HEK293 (cell line): ENCODE measurements at regions not wholly inside any gene's neighbourhood (a gene's known extent, or its start where the extent isn't known, plus 50 kb on each side); places are given as distances from the start of the nearest gene placed in this dataset.

Source experiments
- CTCF ChIA-PET: fragments of 350-600 bp; formaldehyde crosslinking; extraction: SDS; loops from one replicate; lab custom pipeline; 2021; ENCODE audit warnings: antibody characterized with exemption; lab: Yijun Ruan, JAX
- POLR2A ChIA-PET: fragments of 300-600 bp; formaldehyde crosslinking; extraction: SDS; loops from one replicate; lab custom pipeline; 2020; ENCODE audit warnings: antibody characterized with exemption, inconsistent platforms; lab: Yijun Ruan, JAX
- H3K27ac ChIP-seq: fragments of 200-500 bp; sonication (Bioruptor generic); 2 replicates; pipeline ENCODE4 v1.5.1; 2014; ENCODE audit warnings: low read depth, low read length, control low read depth, inconsistent platforms; ENCODE audit errors: extremely low read depth
- H3K36me3 ChIP-seq, 2 experiments: fragments of 200-500 bp in 1 of 2; sonication (Bioruptor generic) in 1 of 2; 1 replicate in 1 of 2; 2 replicates in 1 of 2; pipeline ENCODE4 v1.5.1; 2014 to 2017; ENCODE audit warnings: inconsistent platforms in 2 of 2, low read length in 2 of 2; ENCODE audit not compliant: control insufficient read depth in 2 of 2, insufficient read depth in 1 of 2
- H3K4me1 ChIP-seq: fragments of 200-500 bp; sonication (Bioruptor generic); 2 replicates; pipeline ENCODE4 v1.5.1; 2014; ENCODE audit warnings: mild to moderate bottlenecking, low read length, inconsistent platforms; ENCODE audit not compliant: control insufficient read depth, insufficient read depth
- H3K4me3 ChIP-seq: 2 replicates; pipeline ENCODE4 v1.5.1; 2011; ENCODE audit warnings: low read depth, mild to moderate bottlenecking, control low read depth, low read length, moderate library complexity
- H3K9me3 ChIP-seq: fragments of 200-500 bp; sonication (Bioruptor generic); 2 replicates; pipeline ENCODE4 v1.5.1; 2014; ENCODE audit warnings: low read depth, low read length, inconsistent platforms; ENCODE audit not compliant: control insufficient read depth, insufficient read depth
- HOXA7 ChIP-seq: sonication (generic); formaldehyde crosslinking; IDR thresholded peaks from 2 replicates; pipeline ENCODE4 v1.8.1; 2022; ENCODE audit warnings: missing genetic modification reagents, borderline replicate concordance
- OVOL3 ChIP-seq: fragments of 450-650 bp; formaldehyde crosslinking; IDR thresholded peaks from 2 replicates; pipeline ENCODE4 v1.5.1; 2016; ENCODE audit warnings: missing biosample characterization, missing genetic modification characterization
- PRDM4 ChIP-seq: fragments of 450-650 bp; formaldehyde crosslinking; IDR thresholded peaks from 2 replicates; pipeline ENCODE4 v1.5.1; 2017; ENCODE audit warnings: missing biosample characterization, missing genetic modification characterization
- SP2 ChIP-seq: fragments of 450-650 bp; formaldehyde crosslinking; IDR thresholded peaks from 2 replicates; pipeline ENCODE4 v1.5.1; 2016; ENCODE audit warnings: missing biosample characterization, missing genetic modification characterization
- SP7 ChIP-seq: fragments of 450-650 bp; formaldehyde crosslinking; IDR thresholded peaks from 2 replicates; pipeline ENCODE4 v1.5.1; 2016; ENCODE audit warnings: missing biosample characterization, missing genetic modification characterization
- ZBTB20 ChIP-seq: fragments of 450-650 bp; formaldehyde crosslinking; IDR thresholded peaks from 2 replicates; pipeline ENCODE4 v1.5.1; 2016; ENCODE audit warnings: missing biosample characterization, missing genetic modification characterization
- ZBTB48 ChIP-seq: fragments of 450-650 bp; formaldehyde crosslinking; IDR thresholded peaks from 2 replicates; pipeline ENCODE4 v1.5.1; 2016; ENCODE audit warnings: missing biosample characterization, missing genetic modification characterization
- ZEB2 ChIP-seq: fragments of 450-650 bp; formaldehyde crosslinking; IDR thresholded peaks from 2 replicates; pipeline ENCODE4 v1.5.1; 2016; ENCODE audit warnings: missing biosample characterization, missing genetic modification characterization
- ZFHX2 ChIP-seq: fragments of 450-650 bp; formaldehyde crosslinking; conservative IDR thresholded peaks from 2 replicates; pipeline ENCODE4 v1.5.1; 2016; ENCODE audit warnings: missing biosample characterization, missing genetic modification characterization
- ZNF132 ChIP-seq: fragments of 450-650 bp; formaldehyde crosslinking; IDR thresholded peaks from 2 replicates; pipeline ENCODE4 v1.5.1; 2017; ENCODE audit warnings: missing biosample characterization, missing genetic modification characterization, borderline replicate concordance
- ZNF362 ChIP-seq: fragments of 450-650 bp; formaldehyde crosslinking; IDR thresholded peaks from 2 replicates; pipeline ENCODE4 v1.5.1; 2016; ENCODE audit warnings: missing biosample characterization, missing genetic modification characterization
- ZNF394 ChIP-seq: fragments of 450-650 bp; formaldehyde crosslinking; IDR thresholded peaks from 2 replicates; pipeline ENCODE4 v1.5.1; 2016; ENCODE audit warnings: missing biosample characterization, missing genetic modification characterization, mild to moderate bottlenecking, moderate library complexity, borderline replicate concordance
- ZXDB ChIP-seq: fragments of 450-650 bp; formaldehyde crosslinking; IDR thresholded peaks from 2 replicates; pipeline ENCODE4 v1.5.1; 2016; ENCODE audit warnings: missing biosample characterization, missing genetic modification characterization
- TF ChIP-seq, protein P1 (sequence below): fragments of 450-650 bp; formaldehyde crosslinking; IDR thresholded peaks from 2 replicates; pipeline ENCODE4 v1.5.1; 2017; ENCODE audit warnings: missing biosample characterization, missing genetic modification characterization
- TF ChIP-seq, protein P2 (sequence below): fragments of 450-650 bp; formaldehyde crosslinking; IDR thresholded peaks from 2 replicates; pipeline ENCODE4 v1.5.1; 2016; ENCODE audit warnings: missing biosample characterization, missing genetic modification characterization, borderline replicate concordance
- TF ChIP-seq, protein P3 (sequence below): fragments of 450-650 bp; formaldehyde crosslinking; IDR thresholded peaks from 2 replicates; pipeline ENCODE4 v1.5.1; 2016; ENCODE audit warnings: missing biosample characterization, missing genetic modification characterization

DNA sequence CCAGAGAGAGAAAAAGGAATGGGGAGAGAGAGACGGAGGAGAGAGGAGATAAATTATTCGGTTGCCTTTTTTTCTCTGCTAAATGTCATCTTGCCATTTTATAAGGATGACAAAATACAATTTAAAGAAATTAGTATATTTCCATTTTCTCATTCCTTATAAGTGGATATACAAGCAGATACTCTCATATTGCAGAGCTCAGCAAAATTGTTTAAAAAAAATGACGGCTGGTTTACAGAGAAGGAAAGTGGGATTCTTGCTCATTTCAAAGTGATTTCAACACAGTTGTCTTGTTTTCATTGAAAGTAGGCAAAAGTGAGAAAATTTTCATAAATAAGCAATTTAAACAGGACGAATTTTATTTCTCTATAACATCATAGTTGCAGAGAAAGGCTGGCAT is 641.9 kb upstream of the CDH6 start:
- POLR2A ChIA-PET = no interaction called here

GRCh38 chr5:30548580-30549305 is 644.7 kb upstream of the CDH6 start:
- H3K27ac ChIP-seq = no peak overlapping the region
- H3K4me1 ChIP-seq = no peaks in the 10 kb centered on the region
- no peak overlapping the region for H3K4me3 ChIP-seq
- H3K9me3 ChIP-seq = no peaks in the 10 kb centered on the region
- POLR2A ChIA-PET = no interaction called here
- no peak for TF ChIP-seq ZBTB48 (tag by site-specific recombination)
- no peak for TF ChIP-seq ZNF132 (tag by site-specific recombination)
- TF ChIP-seq SP2 (tag by site-specific recombination) = no peak
- TF ChIP-seq HOXA7 (CRISPR knock-in tag) = no peak
- no peak for TF ChIP-seq ZXDB (tag by site-specific recombination)
- TF ChIP-seq, protein P1, sequence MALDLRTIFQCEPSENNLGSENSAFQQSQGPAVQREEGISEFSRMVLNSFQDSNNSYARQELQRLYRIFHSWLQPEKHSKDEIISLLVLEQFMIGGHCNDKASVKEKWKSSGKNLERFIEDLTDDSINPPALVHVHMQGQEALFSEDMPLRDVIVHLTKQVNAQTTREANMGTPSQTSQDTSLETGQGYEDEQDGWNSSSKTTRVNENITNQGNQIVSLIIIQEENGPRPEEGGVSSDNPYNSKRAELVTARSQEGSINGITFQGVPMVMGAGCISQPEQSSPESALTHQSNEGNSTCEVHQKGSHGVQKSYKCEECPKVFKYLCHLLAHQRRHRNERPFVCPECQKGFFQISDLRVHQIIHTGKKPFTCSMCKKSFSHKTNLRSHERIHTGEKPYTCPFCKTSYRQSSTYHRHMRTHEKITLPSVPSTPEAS (tag by site-specific recombination) = no peak
- TF ChIP-seq, protein P2, sequence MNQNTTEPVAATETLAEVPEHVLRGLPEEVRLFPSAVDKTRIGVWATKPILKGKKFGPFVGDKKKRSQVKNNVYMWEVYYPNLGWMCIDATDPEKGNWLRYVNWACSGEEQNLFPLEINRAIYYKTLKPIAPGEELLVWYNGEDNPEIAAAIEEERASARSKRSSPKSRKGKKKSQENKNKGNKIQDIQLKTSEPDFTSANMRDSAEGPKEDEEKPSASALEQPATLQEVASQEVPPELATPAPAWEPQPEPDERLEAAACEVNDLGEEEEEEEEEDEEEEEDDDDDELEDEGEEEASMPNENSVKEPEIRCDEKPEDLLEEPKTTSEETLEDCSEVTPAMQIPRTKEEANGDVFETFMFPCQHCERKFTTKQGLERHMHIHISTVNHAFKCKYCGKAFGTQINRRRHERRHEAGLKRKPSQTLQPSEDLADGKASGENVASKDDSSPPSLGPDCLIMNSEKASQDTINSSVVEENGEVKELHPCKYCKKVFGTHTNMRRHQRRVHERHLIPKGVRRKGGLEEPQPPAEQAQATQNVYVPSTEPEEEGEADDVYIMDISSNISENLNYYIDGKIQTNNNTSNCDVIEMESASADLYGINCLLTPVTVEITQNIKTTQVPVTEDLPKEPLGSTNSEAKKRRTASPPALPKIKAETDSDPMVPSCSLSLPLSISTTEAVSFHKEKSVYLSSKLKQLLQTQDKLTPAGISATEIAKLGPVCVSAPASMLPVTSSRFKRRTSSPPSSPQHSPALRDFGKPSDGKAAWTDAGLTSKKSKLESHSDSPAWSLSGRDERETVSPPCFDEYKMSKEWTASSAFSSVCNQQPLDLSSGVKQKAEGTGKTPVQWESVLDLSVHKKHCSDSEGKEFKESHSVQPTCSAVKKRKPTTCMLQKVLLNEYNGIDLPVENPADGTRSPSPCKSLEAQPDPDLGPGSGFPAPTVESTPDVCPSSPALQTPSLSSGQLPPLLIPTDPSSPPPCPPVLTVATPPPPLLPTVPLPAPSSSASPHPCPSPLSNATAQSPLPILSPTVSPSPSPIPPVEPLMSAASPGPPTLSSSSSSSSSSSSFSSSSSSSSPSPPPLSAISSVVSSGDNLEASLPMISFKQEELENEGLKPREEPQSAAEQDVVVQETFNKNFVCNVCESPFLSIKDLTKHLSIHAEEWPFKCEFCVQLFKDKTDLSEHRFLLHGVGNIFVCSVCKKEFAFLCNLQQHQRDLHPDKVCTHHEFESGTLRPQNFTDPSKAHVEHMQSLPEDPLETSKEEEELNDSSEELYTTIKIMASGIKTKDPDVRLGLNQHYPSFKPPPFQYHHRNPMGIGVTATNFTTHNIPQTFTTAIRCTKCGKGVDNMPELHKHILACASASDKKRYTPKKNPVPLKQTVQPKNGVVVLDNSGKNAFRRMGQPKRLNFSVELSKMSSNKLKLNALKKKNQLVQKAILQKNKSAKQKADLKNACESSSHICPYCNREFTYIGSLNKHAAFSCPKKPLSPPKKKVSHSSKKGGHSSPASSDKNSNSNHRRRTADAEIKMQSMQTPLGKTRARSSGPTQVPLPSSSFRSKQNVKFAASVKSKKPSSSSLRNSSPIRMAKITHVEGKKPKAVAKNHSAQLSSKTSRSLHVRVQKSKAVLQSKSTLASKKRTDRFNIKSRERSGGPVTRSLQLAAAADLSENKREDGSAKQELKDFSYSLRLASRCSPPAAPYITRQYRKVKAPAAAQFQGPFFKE (tag by site-specific recombination) = no peak
- TF ChIP-seq, all 188 proteins: peak for 0
- CTCF ChIA-PET = interaction anchor here (0.6 kb wide), 1 partner anchor 888 kb away, joined by 3 read pairs; no protein-coding TSS in a partner anchor
- no peaks in the 10 kb centered on the region for H3K36me3 ChIP-seq

More for the DNA sequence above, 641.9 kb upstream of the CDH6 start:
- CTCF ChIA-PET = no interaction called here
- no peak overlapping the region for H3K4me3 ChIP-seq
- no peaks in the 10 kb centered on the region for H3K9me3 ChIP-seq
- no peak overlapping the region for H3K27ac ChIP-seq
- H3K4me1 ChIP-seq = no peaks in the 10 kb centered on the region
- TF ChIP-seq, protein P3, sequence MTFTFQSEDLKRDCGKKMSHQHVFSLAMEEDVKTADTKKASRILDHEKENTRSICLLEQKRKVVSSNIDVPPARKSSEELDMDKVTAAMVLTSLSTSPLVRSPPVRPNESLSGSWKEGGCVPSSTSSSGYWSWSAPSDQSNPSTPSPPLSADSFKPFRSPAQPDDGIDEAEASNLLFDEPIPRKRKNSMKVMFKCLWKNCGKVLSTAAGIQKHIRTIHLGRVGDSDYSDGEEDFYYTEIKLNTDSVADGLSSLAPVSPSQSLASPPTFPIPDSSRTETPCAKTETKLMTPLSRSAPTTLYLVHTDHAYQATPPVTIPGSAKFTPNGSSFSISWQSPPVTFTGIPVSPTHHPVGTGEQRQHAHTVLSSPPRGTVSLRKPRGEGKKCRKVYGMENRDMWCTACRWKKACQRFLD (tag by site-specific recombination) = no peak
- no peak for TF ChIP-seq OVOL3 (tag by site-specific recombination)
- no peaks in the 10 kb centered on the region for H3K36me3 ChIP-seq

GRCh38 chr5:30540150-30540549 is 653.3 kb upstream of the CDH6 start:
- CTCF ChIA-PET = no interaction called here
- POLR2A ChIA-PET = no interaction called here

More at GRCh38 chr5:30540150-30540549, 653.3 kb upstream of the CDH6 start:
- no peaks in the 10 kb centered on the region for H3K9me3 ChIP-seq
- H3K36me3 ChIP-seq = no peaks in the 10 kb centered on the region
- no peak overlapping the region for H3K4me3 ChIP-seq
- H3K4me1 ChIP-seq = no peaks in the 10 kb centered on the region
- H3K27ac ChIP-seq = no peak overlapping the region
- no peak for TF ChIP-seq ZBTB20 (tag by site-specific recombination)
- no peak for TF ChIP-seq PRDM4
- no peak for TF ChIP-seq ZEB2 (tag by site-specific recombination)
- TF ChIP-seq SP7 = no peak
- no peak for TF ChIP-seq ZFHX2
- TF ChIP-seq ZNF362 = no peak
- TF ChIP-seq ZNF394 (tag by site-specific recombination) = no peak
